ENCODE measurements at regions not wholly inside any gene's neighbourhood (a gene's known extent, or its start where the extent isn't known, plus 50 kb on each side); places are given as distances from the start of the nearest gene placed in this dataset.

DNA sequence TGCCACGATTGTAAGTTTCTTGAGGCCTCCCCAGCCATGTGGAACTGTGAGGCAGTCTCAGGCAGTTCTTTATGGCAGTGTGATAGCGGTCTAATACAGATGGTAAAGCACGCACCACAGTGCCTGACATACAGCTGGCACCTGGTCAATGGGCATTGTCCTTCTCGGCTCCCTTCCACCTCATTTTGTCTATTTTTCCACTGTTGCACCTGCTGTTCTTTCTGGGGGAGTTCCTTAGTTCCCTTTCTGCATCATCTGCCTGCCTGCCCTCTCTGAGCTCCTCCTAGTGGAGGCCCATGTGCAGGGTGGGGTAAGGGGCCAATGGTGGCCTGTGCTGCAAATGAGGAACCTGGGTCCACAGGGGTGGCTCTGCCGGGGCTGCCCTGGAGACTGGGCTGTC lies 157.6 kb downstream of the LPIN1 start:
- TF ChIP-seq, protein P1, sequence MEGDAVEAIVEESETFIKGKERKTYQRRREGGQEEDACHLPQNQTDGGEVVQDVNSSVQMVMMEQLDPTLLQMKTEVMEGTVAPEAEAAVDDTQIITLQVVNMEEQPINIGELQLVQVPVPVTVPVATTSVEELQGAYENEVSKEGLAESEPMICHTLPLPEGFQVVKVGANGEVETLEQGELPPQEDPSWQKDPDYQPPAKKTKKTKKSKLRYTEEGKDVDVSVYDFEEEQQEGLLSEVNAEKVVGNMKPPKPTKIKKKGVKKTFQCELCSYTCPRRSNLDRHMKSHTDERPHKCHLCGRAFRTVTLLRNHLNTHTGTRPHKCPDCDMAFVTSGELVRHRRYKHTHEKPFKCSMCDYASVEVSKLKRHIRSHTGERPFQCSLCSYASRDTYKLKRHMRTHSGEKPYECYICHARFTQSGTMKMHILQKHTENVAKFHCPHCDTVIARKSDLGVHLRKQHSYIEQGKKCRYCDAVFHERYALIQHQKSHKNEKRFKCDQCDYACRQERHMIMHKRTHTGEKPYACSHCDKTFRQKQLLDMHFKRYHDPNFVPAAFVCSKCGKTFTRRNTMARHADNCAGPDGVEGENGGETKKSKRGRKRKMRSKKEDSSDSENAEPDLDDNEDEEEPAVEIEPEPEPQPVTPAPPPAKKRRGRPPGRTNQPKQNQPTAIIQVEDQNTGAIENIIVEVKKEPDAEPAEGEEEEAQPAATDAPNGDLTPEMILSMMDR (IDR thresholded peaks at IDR 0.05), result no peak
- TF ChIP-seq POLR2A (IDR thresholded peaks at IDR 0.05), result no peak
